NAMALWA (cell line): ENCODE measurements at regions not wholly inside any gene's neighbourhood (a gene's known extent, or its start where the extent isn't known, plus 50 kb on each side); places are given as distances from the start of the nearest gene placed in this dataset.
"Not testable (repeated sequence)": the region's sequence is repeated elsewhere in the genome, so short reads cannot be mapped to it uniquely, and the experiment has no call there.

Source experiments
- DNase-seq: peaks from one replicate; pipeline ENCODE4 v3.0.0-alpha.2; 2015; ENCODE audit warnings: low spot score

- DNase-seq = no peak
Measured at GRCh38 chr18:1296237-1296636, 391.6 kb downstream of the ADCYAP1 start.

GRCh38 chr18:1302861-1303260 lies 398.2 kb downstream of the ADCYAP1 start:
- DNase-seq = no peak

- DNase-seq = no peak
Measured at GRCh38 chr18:1304392-1304992, 399.8 kb downstream of the ADCYAP1 start.

- DNase-seq = no peak
Measured at GRCh38 chr18:1306641-1307040, 402.0 kb downstream of the ADCYAP1 start.

GRCh38 chr18:1308686-1309085 lies 404.0 kb downstream of the ADCYAP1 start:
- no peak for DNase-seq

GRCh38 chr18:1311376-1311775 lies 406.7 kb downstream of the ADCYAP1 start:
- no peak for DNase-seq

GRCh38 chr18:1335345-1335744 lies 430.7 kb downstream of the ADCYAP1 start:
- not testable (repeated sequence) for DNase-seq

GRCh38 chr18:1350931-1351450 lies 446.3 kb downstream of the ADCYAP1 start:
- no peak for DNase-seq

GRCh38 chr18:1353025-1353424 lies 448.4 kb downstream of the ADCYAP1 start:
- no peak for DNase-seq

GRCh38 chr18:1357724-1358123 lies 453.1 kb downstream of the ADCYAP1 start:
- no peak for DNase-seq

- DNase-seq = no peak
Measured at GRCh38 chr18:1361936-1362335, 457.3 kb downstream of the ADCYAP1 start.

- no peak for DNase-seq
Measured at GRCh38 chr18:1370552-1370951, 465.9 kb downstream of the ADCYAP1 start.

- no peak for DNase-seq
Measured at GRCh38 chr18:1371724-1372123, 467.1 kb downstream of the ADCYAP1 start.

- no peak for DNase-seq
Measured at GRCh38 chr18:1383465-1383864, 478.8 kb downstream of the ADCYAP1 start.

- not testable (repeated sequence) for DNase-seq
Measured at GRCh38 chr18:1388468-1388867, 483.8 kb downstream of the ADCYAP1 start.

- DNase-seq = no peak
Measured at GRCh38 chr18:1392046-1392445, 487.4 kb downstream of the ADCYAP1 start.

GRCh38 chr18:1392865-1393734 lies 488.4 kb downstream of the ADCYAP1 start:
- no peak for DNase-seq

- no peak for DNase-seq
Measured at GRCh38 chr18:1393929-1394328, 489.3 kb downstream of the ADCYAP1 start.

- no peak for DNase-seq
Measured at GRCh38 chr18:1394426-1394825, 489.8 kb downstream of the ADCYAP1 start.

- no peak for DNase-seq
Measured at GRCh38 chr18:1394966-1395365, 490.3 kb downstream of the ADCYAP1 start.

- DNase-seq = no peak
Measured at GRCh38 chr18:1408376-1408775, 503.7 kb downstream of the ADCYAP1 start.

GRCh38 chr18:1412655-1413322 lies 508.1 kb downstream of the ADCYAP1 start:
- no peak for DNase-seq

GRCh38 chr18:1413323-1413675 lies 508.6 kb downstream of the ADCYAP1 start:
- DNase-seq = no peak
